IMR-90 (cell line): ENCODE measurements at regions not wholly inside any gene's neighbourhood (a gene's known extent, or its start where the extent isn't known, plus 50 kb on each side); places are given as distances from the start of the nearest gene placed in this dataset.

Source experiments
- ATAC-seq: fragments of 200-7000 bp; cut with Tn5 transposase; 2 replicates; pipeline ENCODE4 v1.9.1; 2020; ENCODE audit warnings: low read depth, mild to moderate bottlenecking, moderate library complexity
- BruUV-seq: library from RNA; stranded (reverse); fragments of 400-500 nt; replicated peaks from 2 replicates; lab custom pipeline; 2021; lab: Mats Ljungman, UMichigan
- CTCF ChIA-PET: fragments of 300-600 bp; formaldehyde crosslinking; extraction: SDS; loops from one replicate; lab custom pipeline; 2021; ENCODE audit warnings: antibody characterized with exemption; lab: Yijun Ruan, JAX
- POLR2A ChIA-PET: fragments of 300-600 bp; sonication (Branson Sonifier 250); formaldehyde crosslinking; loops from one replicate; lab custom pipeline; 2022; ENCODE audit warnings: antibody characterized with exemption; ENCODE audit not compliant: unreplicated experiment; lab: Charles Lee
- DNase-seq: peaks from one replicate; pipeline ENCODE4 v3.0.0; 2013
- H2AFZ ChIP-seq: replicated peaks from 2 replicates; pipeline ENCODE3; 2013; ENCODE audit warnings: low read length, mild to moderate bottlenecking; ENCODE audit not compliant: poor library complexity
- H2AK5ac ChIP-seq: 2 replicates; pipeline ENCODE4 v1.6.1; 2013; ENCODE audit warnings: low read depth, low read length, inconsistent platforms
- H2AK9ac ChIP-seq: replicated peaks from 2 replicates; pipeline ENCODE3; 2013; ENCODE audit warnings: mild to moderate bottlenecking, low read depth, low read length, moderate library complexity; ENCODE audit not compliant: poor library complexity
- H2BK120ac ChIP-seq: 2 replicates; pipeline ENCODE4 v1.6.1; 2013; ENCODE audit warnings: low read depth, low read length, inconsistent platforms
- H2BK15ac ChIP-seq: 3 replicates; pipeline ENCODE4 v1.6.1; 2013; ENCODE audit warnings: low read depth, low read length, inconsistent platforms
- H2BK20ac ChIP-seq: 2 replicates; pipeline ENCODE4 v1.6.1; 2013; ENCODE audit warnings: low read depth, mild to moderate bottlenecking, inconsistent platforms, low read length, moderate library complexity
- H2BK5ac ChIP-seq: 2 replicates; pipeline ENCODE4 v1.6.1; 2013; ENCODE audit warnings: mild to moderate bottlenecking, low read depth, low read length, inconsistent platforms; ENCODE audit not compliant: poor library complexity, severe bottlenecking
- H3K14ac ChIP-seq: replicated peaks from 2 replicates; pipeline ENCODE4 v1.6.1; 2013; ENCODE audit warnings: low read depth, low read length, inconsistent platforms
- H3K18ac ChIP-seq: 2 replicates; pipeline ENCODE4 v1.6.1; 2013; ENCODE audit warnings: low read depth, low read length, control low read depth
- H3K23ac ChIP-seq: 2 replicates; pipeline ENCODE4 v1.6.1; 2013; ENCODE audit warnings: low read depth, low read length, inconsistent platforms
- H3K27ac ChIP-seq: 2 replicates; pipeline ENCODE4 v1.5.1; 2013; ENCODE audit warnings: mild to moderate bottlenecking, control low read depth, low read length; ENCODE audit not compliant: insufficient read depth
- H3K27me3 ChIP-seq: 2 replicates; pipeline ENCODE4 v1.6.1; 2013; ENCODE audit warnings: low read length; ENCODE audit not compliant: control insufficient read depth, insufficient read depth
- H3K36me3 ChIP-seq: 2 replicates; pipeline ENCODE4 v1.6.1; 2013; ENCODE audit warnings: low read length, mixed read lengths; ENCODE audit not compliant: control insufficient read depth, insufficient read depth
- H3K4ac ChIP-seq: 2 replicates; pipeline ENCODE4 v1.6.1; 2013; ENCODE audit warnings: low read depth, low read length, inconsistent platforms
- H3K4me1 ChIP-seq: 2 replicates; pipeline ENCODE4 v1.6.1; 2013; ENCODE audit warnings: low read length, mixed read lengths; ENCODE audit not compliant: control insufficient read depth, insufficient read depth
- H3K4me2 ChIP-seq: 2 replicates; pipeline ENCODE4 v1.6.1; 2013; ENCODE audit warnings: low read depth, mild to moderate bottlenecking, control low read depth, low read length, moderate library complexity
- H3K4me3 ChIP-seq: 2 replicates; pipeline ENCODE4 v1.5.1; 2013; ENCODE audit warnings: low read depth, mild to moderate bottlenecking, control low read depth, low read length, moderate library complexity; ENCODE audit not compliant: insufficient read depth
- H3K56ac ChIP-seq: 2 replicates; pipeline ENCODE4 v1.6.1; 2013; ENCODE audit warnings: low read length, inconsistent platforms; ENCODE audit not compliant: insufficient read depth; ENCODE audit errors: extremely low read depth
- H3K79me1 ChIP-seq, 2 experiments: 2 replicates each; pipeline ENCODE4 v1.6.1; 2013; ENCODE audit warnings: low read length in 2 of 2, inconsistent platforms in 1 of 2, low read depth in 1 of 2
- H3K9ac ChIP-seq: 2 replicates; pipeline ENCODE4 v1.6.1; 2013; ENCODE audit warnings: low read depth, low read length, control low read depth
- H3K9me1 ChIP-seq: 2 replicates; pipeline ENCODE4 v1.6.1; 2013; ENCODE audit warnings: low read length, inconsistent platforms; ENCODE audit not compliant: insufficient read depth
- H3K9me3 ChIP-seq: 2 replicates; pipeline ENCODE4 v1.6.1; 2013; ENCODE audit warnings: low read length; ENCODE audit not compliant: control insufficient read depth, insufficient read depth
- H4K20me1 ChIP-seq: 2 replicates; pipeline ENCODE4 v1.6.1; 2013; ENCODE audit warnings: low read length, inconsistent platforms; ENCODE audit not compliant: insufficient read depth
- H4K5ac ChIP-seq: 2 replicates; pipeline ENCODE4 v1.6.1; 2013; ENCODE audit warnings: mild to moderate bottlenecking, low read depth, low read length, control low read depth
- H4K8ac ChIP-seq, 2 experiments: 2 replicates each; pipeline ENCODE4 v1.6.1; 2013; ENCODE audit warnings: low read depth in 2 of 2, low read length in 2 of 2, control low read depth in 1 of 2, inconsistent platforms in 1 of 2
- H4K91ac ChIP-seq: 2 replicates; pipeline ENCODE4 v1.6.1; 2013; ENCODE audit warnings: low read depth, low read length, inconsistent platforms; ENCODE audit not compliant: insufficient read depth
- BHLHE40 ChIP-seq: fragments of 150-350 bp; IDR thresholded peaks from 2 replicates; pipeline ENCODE4 v1.6.1; 2016; ENCODE audit warnings: mild to moderate bottlenecking, low read depth, low read length
- CEBPB ChIP-seq: IDR thresholded peaks from 2 replicates; pipeline ENCODE4 v1.6.1; 2012; ENCODE audit warnings: low read depth, low read length, improper control_type of control experiment
- CHD1 ChIP-seq: IDR thresholded peaks from 2 replicates; pipeline ENCODE4 v1.6.1; 2012; ENCODE audit warnings: low read depth, low read length, improper control_type of control experiment
- ELK1 ChIP-seq: fragments of 150-350 bp; IDR thresholded peaks from 2 replicates; pipeline ENCODE4 v1.6.1; 2016; ENCODE audit warnings: low read depth, mild to moderate bottlenecking, low read length, moderate library complexity, borderline replicate concordance
- FOS ChIP-seq: fragments of 150-350 bp; IDR thresholded peaks from 2 replicates; pipeline ENCODE4 v1.6.1; 2016; ENCODE audit warnings: low read depth, low read length
- MAFK ChIP-seq: IDR thresholded peaks from 2 replicates; pipeline ENCODE4 v1.6.1; 2012; ENCODE audit warnings: low read depth, low read length, improper control_type of control experiment
- MAZ ChIP-seq: IDR thresholded peaks from 2 replicates; pipeline ENCODE4 v1.6.1; 2012; ENCODE audit warnings: low read depth, mild to moderate bottlenecking, low read length, improper control_type of control experiment, moderate library complexity, borderline replicate concordance
- NFE2L2 ChIP-seq: fragments of 150-350 bp; IDR thresholded peaks from 2 replicates; pipeline ENCODE4 v1.6.1; 2016; ENCODE audit warnings: low read depth, mild to moderate bottlenecking, low read length
- RAD21 ChIP-seq: IDR thresholded peaks from 2 replicates; pipeline ENCODE4 v1.6.1; 2012; ENCODE audit warnings: low read length, improper control_type of control experiment
- RCOR1 ChIP-seq: IDR thresholded peaks from 2 replicates; pipeline ENCODE4 v1.6.1; 2012; ENCODE audit warnings: mild to moderate bottlenecking, low read length, improper control_type of control experiment; ENCODE audit not compliant: insufficient replicate concordance
- SMC3 ChIP-seq: fragments of 150-350 bp; IDR thresholded peaks from 2 replicates; pipeline ENCODE4 v1.6.1; 2016; ENCODE audit warnings: low read depth, mild to moderate bottlenecking, antibody characterized with exemption, low read length, moderate library complexity
- WGBS, 2 experiments: methylation state at CpG; one replicate each; pipeline versions ENCODE4 v1.1.5 to v1.1.7; 2013; ENCODE audit warnings: missing lambda C conversion rate in 2 of 2; ENCODE audit not compliant: insufficient read length in 1 of 2; ENCODE audit errors: extremely low coverage in 2 of 2; 5-methylcytosine and 5-hydroxymethylcytosine counted together
- dilution Hi-C: fragments of 300-500 bp; cut with HindIII; formaldehyde crosslinking; loops from one replicate; pipeline ENCODE4 v1.14.3; 2018; ENCODE audit warnings: low sequenced_read_pairs; ENCODE audit not compliant: unreplicated experiment
- in situ Hi-C: fragments of 300-500 bp; cut with MboI; formaldehyde crosslinking; loops from 3 replicates; pipeline ENCODE4 v1.14.3; 2019; ENCODE audit warnings: low sequenced_read_pairs, inconsistent platforms, mixed read lengths
- intact Hi-C: fragments of 100-400 bp; cut with micrococcal nuclease; formaldehyde crosslinking; loops from 2 replicates; pipeline ENCODE4 v1.10.0; 2022

GRCh38 chr1:30005972-30006619, 717.3 kb downstream of the MATN1 start:
- no peak overlapping the region for H3K4ac ChIP-seq
- H3K4me2 ChIP-seq = no peak overlapping the region
- H3K18ac ChIP-seq = no peak overlapping the region
- no peak overlapping the region for H3K56ac ChIP-seq
- no peaks in the 10 kb centered on the region for H3K9me1 ChIP-seq
- no peaks in the 10 kb centered on the region for H3K36me3 ChIP-seq
- POLR2A ChIA-PET = no interaction called here
- no peak overlapping the region for H3K9ac ChIP-seq
- no peak for DNase-seq
- H4K91ac ChIP-seq = no peak overlapping the region
- WGBS, 2 experiments = no CpG with 5 or more reads among the region's 5 CpGs
- H3K27me3 ChIP-seq = no peaks in the 10 kb centered on the region
- no peak overlapping the region for H2BK5ac ChIP-seq
- no peak overlapping the region for H3K27ac ChIP-seq
- no peaks in the 10 kb centered on the region for H3K9me3 ChIP-seq
- H3K79me1 ChIP-seq = no peaks in the 10 kb centered on the region
- intact Hi-C loops = no loop called here
- no peak overlapping the region for H3K4me3 ChIP-seq
- no peaks in the 10 kb centered on the region for H3K4me1 ChIP-seq
- H2AK9ac ChIP-seq = no peak overlapping the region
- H4K5ac ChIP-seq = no peak overlapping the region
- dilution Hi-C loops = no loop called here
- no peak overlapping the region for H2BK120ac ChIP-seq
- no peak overlapping the region for H3K23ac ChIP-seq
- in situ Hi-C loops = no loop called here
- CTCF ChIA-PET = no interaction called here
- no peak overlapping the region for H4K8ac ChIP-seq
- H2AK5ac ChIP-seq = no peak overlapping the region
- H3K14ac ChIP-seq = no peak overlapping the region
- no peak overlapping the region for H2BK15ac ChIP-seq
- TF ChIP-seq MAZ (no peak), ELK1 (no peak), RAD21 (no peak), FOS (no peak), SMC3 (no peak), RCOR1 (no peak), MAFK (no peak), BHLHE40 (no peak), NFE2L2 (no peak), CHD1 (no peak), CEBPB (no peak)
- H2AFZ ChIP-seq = no peak overlapping the region
- no TSS peak for BruUV-seq
- H4K20me1 ChIP-seq = no peaks in the 10 kb centered on the region
- no peak for ATAC-seq
- no peak overlapping the region for H2BK20ac ChIP-seq
